Activated CD4-positive, CD25-positive, alpha-beta regulatory T cell (primary cell): ENCODE measurements at regions not wholly inside any gene's neighbourhood (a gene's known extent, or its start where the extent isn't known, plus 50 kb on each side); places are given as distances from the start of the nearest gene placed in this dataset.
"Not testable (repeated sequence)": the region's sequence is repeated elsewhere in the genome, so short reads cannot be mapped to it uniquely, and the experiment has no call there.

Experiments used
- DNase-seq, 4 experiments: peaks; one replicate each; lab custom pipeline; 2025; lab: John Stamatoyannopoulos, UW

DNA sequence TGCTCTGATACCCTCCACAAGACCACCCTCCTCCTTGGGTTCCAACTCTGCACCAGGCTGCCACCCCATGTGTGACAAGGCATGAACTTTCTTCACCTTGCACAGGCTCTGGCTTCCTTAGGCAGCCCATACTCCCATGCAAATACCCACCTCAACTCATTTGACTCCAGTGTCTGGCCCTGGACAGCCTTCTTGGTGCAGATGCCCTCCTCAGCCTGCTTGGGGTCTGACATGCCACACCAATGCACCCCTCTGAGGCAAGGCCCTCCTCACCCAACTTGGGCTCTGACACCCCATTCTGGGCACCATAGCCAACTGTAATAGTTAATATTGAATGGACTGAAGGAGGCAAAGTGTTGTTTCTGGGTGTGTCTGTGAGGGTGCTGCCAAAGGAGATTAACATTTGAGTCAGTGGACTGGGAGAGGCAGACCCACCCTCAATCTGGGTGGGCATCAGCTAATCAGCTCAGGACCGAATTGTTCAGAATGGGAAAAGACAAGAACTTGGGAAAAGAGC is 115.0 kb upstream of the EPB41L4A start:
- DNase-seq = no peak

DNA sequence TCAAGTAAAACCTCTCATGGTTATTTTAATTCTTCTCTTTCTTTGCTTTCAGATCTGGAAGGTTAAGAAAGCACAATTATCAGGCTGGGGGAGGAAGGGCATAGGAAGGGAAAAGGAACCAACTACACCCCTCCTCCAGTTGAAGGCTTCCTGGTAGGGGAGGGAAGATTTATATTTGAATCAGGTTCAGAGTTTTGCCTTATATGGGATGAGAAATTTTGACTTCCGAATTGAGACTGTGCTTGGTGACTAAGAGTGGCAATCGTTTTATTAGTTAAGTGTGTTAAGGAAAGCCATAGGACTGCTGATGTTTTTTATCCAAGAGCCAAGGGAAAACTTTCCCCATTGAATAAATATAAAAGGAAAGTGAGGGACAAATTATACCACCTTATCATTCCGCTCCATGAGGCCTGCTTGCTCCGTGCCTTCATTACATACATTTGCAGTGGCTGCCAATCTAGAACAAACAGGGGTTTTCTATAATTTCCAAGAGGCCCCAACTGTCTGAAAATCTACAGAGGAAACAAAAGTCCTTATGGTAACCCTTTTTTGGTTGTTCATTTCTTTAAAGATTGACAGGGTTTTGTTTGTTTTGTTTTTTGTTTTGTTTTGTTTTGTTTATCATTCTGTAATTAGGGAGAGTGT is 115.7 kb upstream of the EPB41L4A start:
- DNase-seq = no peak

DNA sequence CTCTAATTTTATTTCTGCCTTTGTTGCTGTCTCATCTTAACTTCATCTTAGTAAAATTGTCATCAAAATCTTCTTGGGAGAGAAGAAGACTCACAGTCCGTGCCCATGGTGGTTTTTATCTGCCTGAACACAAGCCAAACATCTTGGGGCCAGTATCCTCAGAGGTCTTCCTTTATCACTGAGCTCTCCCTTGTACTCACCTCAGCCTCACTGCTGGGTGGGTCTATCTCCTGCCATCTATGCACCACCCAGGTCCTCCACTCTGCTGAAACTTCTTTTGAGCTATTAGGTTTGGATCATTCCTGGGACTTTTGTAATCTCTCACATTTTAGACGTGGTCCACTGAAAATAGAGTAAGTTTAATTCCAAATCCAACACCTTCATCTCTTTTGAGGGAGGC is 116.3 kb upstream of the EPB41L4A start:
- DNase-seq = no peak

DNA sequence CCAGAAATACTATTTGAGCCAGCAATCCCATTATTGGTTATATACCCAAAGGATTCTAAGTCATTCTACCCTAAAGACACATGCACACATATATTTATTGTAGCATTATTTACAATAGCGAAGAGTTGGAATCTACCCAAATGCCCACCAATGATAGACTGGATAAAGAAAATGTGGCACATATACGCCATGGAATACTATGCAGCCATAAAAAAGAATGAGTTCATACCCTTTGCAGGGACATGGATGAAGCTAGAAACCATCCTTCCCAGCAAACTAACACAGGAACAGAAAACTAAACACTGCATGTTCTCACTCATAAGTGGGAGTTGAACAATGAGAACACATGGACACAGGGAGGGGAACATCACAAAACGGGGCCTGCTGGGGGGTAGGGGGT is 125.5 kb upstream of the EPB41L4A start:
- DNase-seq = not testable (repeated sequence)

DNA sequence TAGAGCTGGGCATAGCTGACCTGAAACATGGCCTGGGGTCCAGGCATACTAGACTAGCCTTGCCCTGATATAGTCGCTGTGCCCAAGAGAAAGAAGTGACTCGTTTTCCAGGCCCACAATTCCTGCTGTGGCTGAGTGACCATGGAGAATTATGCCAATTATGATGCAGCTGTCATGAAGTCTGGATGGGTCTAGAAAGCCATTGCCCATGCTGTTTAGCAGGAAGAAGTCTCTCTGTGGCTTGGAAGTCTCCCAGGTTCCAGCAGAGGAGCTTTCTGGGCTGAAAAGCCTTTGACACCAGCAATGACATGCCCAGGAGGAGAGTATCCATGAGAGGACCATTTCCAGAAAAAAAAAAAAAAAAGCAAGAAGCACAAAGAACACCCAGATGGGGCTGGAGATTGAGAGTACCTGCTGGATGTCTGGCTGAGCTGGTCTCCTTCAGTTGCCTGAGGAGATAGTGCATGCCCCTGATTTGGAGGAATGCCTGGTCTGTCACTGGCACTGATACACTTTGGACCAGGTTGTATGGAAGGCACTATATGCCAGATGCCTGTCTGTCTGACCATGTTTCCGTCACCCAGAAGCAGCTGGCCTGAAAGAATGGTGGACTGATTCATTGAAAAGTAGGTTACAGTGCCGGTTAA is 128.0 kb upstream of the EPB41L4A start:
- no peak for DNase-seq

DNA sequence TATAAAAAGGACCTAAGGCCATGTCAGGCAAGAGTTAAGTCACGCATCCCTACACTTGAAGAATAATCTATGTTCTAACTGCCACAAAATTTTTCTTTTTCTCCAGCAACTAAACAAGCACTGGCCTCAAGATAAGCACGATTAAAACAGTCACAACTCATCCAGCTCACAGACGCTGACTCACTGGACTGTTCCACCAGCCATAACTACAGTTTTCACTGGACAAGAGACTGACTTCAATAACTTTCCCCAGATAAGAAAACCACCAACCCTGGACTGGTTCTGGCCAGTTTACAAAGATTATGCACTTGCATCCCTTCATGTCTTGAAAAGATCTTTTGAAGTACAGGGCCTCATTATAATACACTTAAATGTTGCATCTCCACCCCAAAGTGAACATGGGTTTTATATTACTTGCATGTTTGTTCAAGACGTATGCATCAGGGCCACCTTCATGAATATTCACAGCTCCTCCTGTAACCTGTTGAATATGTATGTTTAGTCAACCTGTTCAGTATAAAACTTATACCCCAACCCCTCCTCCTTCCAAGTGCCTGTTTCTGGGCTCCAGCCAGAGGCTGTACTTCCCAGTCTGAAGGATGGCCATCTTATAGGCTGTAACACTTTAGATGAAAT is 129.3 kb upstream of the EPB41L4A start:
- DNase-seq = no peak

DNA sequence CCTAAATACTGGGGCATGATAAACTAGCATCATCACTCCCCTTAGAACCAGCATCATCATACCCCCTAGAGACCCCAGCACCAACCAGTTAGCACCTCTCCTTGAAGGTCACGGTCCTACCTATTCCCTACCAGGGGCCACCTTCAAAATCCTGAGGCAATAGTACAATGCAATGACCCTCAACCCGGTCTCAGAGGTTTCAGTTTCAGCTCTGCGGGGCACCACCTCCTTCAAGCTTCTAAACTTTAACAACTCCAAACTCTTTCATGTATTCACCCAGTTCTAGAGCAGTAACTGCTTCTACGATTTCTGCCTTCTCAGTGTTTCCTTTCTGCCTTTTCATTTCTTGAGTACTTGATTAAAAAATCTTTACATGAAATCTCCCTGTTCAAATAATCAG is 130.1 kb upstream of the EPB41L4A start:
- DNase-seq = no peak

DNA sequence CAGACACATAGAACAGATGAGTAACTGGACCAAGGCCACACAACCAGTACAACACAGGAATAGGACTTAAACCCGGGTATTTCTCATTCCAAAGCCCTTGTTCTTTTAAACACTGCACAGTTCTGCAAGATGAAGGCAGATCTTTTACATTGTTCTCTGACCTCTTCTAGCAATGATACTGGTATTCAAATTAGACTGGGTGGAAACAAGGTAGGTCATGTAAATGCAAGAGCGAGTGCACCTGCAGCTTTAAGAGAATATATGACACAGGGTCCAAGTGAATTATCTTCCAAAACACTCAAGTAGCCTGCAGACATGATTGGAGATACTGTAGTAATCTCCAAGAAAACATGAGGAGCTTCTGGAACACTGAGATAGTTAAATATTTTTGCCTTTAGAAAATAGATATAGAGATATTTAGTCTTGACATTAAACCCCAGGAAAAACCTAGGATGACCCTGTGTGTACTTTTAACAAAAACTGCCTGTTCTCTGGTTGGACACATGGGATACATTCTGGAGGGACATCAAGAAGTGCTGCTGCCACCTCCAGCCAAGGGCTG is 130.6 kb upstream of the EPB41L4A start:
- DNase-seq = no peak

DNA sequence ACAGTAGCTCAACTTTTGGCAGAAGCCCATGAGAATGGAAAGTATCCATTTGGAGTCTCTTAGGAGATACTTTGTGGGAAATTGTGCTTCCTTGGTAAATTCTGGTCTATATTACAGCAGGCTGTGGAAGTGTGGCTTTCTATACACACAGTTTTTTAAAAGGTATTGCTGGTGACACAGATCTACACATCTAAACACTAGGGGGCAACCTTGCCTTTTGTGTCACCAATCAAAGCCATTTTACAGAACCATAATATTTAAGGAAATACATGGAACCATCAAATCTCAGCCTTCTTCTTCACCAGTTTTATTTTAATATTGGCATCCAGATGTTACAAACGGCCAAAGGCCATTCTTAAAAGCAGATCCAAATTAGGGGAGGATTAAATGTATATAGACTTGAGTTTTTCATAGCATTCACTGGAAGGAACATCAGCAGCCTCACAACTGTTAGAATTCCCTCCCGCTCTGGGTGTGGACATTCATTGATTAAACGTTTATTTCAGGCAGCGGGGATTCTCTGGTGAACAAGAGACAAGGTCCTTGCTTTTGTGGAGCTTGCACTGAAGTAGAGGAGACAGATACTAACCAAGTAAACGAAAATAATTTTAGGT is 132.4 kb upstream of the EPB41L4A start:
- DNase-seq = peak in 1 of 4 experiments; percentile 5

DNA sequence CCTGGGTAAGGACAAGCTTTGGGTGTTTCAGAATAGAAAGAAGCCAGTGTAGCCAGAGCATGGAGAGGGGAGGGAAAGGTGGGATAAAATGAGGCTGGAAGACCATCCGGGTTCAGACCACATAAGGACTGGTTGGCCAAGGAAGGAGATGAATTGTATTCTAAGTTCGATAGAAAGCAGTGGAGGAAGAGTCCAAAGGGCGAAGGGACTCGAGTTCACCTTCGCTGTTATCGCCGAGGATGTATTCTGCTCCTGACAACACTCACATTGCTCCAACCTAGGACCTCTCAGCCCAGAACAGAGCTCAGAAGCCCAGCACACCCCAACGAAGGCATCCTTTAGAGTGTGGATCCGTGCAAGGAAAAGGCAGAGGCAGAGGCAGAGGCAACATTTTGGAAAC is 133.1 kb upstream of the EPB41L4A start:
- no peak for DNase-seq

DNA sequence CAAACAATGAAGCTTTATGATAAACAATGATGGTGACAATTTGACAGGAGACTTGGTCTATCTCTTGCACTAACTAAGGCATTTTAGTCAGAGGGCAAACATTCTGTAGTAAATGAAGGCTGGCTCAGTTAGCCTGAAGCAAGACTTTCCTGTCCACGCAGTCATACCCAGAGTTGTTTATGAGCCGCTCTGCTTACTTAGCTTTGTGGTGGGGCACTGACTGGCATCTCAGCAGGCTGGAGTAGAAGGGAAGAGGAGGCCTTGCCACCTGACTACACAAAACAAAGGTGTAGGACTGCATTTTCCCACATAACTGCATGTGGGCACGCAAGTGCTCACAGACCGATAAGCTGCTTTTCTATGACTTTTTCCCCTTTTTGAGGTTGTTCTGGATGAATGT is 133.7 kb upstream of the EPB41L4A start:
- no peak for DNase-seq

DNA sequence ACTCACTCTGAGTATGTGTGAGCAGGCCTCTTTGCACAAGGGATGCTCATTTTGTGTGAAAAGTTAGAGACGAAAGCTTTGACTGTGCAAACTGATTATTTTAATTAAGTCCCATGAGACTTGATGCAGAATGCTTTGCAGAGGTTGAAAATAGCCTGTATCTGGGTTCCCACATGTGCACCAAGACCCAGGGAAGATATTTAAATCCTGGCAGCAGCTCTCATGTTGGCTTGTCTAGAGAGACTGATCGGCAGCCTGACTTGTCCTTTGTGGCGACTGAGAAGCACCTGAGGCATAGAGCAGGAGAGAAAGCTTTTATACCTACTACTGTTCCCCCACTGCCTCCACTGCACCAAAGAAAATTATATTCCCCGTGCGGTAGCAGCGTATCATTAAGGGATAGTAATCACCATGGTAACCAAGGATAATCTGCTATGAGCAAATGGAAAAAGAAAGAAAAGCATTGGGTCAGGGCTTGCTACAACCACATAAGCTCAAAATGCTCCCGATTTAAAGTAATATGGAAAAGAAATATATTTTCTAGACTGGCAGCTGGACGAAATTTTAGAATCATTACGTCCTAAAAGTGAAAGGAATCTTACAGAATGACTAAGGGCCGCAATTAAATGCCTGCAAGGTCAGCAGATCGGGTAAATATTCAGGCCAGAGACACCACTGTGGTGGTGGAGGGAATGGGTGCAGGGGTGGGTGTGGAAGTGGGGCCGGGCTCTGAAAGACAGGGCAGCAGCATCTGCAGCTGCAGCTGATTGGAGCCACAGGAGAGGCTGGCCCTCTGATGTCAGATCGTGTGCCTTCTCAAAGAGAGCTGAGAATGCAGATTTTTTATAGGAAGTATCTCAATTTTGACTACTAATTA is 135.3 kb upstream of the EPB41L4A start:
- no peak for DNase-seq

DNA sequence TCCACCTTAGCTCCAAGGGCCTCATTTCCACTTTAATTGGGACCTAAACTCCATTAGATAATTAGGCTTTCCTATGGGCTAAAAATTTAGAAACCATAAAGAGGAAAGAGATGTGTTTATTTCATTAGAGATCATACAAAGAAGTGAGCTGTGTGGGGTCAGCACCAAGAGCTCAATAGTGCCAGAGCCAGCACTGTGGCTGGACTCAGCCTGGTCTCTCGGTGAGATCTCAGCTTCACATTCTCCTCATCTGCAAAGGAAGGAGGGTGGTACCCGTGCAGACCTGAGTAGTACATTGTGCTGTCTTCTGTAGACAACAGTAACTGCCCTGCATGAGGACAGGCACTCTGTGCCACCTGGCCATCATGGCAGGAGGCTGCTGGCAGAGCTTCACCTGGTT is 136.1 kb upstream of the EPB41L4A start:
- no peak for DNase-seq

DNA sequence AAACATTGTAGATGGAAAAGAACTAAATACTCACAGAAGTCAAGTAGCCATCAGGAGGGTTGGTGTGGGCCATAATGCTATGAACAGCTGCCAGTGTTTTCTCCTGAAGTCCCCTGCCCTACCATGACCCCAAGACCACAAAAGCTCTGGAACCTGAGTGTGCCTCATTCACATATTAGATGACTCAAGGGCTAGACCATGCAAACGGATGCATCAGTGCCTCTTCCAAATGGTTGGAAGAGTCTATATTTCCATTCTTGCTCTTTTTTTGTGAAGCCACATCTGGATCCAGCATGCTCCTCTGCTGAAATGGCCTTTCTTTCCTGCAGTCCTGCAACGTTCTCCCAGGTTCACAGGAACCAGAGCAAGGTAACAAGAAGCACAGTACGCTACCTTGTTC is 136.6 kb upstream of the EPB41L4A start:
- no peak for DNase-seq

DNA sequence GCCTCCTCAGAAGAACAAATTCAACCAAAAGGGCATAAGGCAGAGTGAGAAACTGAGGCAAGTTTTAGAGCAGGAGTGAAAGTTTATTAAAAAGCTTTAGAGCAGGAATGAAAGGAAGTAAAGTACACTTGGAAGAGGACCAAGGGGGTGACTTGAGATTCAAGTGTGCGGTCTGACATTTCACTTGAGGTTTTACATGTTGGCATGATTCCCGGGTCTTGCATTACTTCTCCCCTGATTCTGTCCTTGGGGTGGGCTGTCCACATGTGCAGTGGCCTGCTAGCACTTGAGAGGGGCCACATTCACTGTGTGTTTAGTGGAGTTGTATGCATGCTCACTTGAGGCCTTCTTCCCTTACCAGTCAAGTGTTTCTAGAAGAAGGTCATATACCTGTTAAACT is 140.4 kb upstream of the EPB41L4A start:
- not testable (repeated sequence) for DNase-seq

DNA sequence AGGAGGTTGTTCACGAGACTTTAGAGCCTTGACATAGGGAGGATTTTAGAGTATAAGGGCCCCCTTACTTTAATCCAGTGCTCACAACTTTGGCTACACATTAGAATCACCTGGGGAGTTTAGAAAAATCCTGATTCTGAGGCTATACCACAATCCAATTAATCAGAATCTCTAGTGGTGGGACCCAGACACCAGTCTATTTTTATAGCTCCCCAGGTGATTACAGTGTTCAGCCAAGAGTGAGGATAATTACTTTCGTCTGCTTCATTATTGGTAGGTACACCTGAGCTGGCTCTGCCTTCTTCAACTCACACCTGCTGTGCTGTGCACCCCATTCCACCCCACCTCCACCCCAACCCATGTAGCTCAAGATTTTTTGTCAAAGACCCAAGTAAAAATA is 141.3 kb upstream of the EPB41L4A start:
- no peak for DNase-seq

DNA sequence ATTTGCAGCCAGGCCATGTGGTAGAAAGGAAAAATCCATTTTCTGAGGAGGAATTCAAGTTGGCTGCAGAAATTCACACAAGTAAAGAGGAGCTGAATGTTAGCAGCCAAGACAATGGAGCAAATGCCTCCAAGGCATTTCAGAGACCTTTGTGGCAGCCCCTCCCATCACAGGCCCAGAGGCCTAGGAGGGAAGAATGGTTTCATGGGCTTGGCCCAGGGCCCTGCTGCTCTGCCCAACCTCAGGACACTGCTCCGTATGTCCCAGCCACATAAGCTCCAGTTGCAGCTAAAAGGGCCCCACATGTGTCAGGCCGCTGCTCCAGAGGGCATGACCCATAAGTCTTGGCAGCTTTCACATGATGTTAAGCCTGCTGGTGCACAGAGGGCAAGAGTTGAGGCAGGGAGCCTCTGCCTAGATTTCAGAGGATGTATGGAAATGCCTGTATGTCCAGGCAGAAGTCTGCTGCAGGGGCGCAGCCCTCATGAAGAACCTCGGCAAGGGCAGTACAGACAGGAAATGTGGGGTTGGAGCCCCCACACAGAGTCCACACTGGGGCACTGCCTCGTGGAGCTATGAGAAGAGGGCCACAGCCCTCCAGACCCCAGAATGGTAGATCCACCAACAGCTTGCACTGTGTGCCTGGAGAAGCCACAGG is 144.2 kb upstream of the EPB41L4A start:
- no peak for DNase-seq

DNA sequence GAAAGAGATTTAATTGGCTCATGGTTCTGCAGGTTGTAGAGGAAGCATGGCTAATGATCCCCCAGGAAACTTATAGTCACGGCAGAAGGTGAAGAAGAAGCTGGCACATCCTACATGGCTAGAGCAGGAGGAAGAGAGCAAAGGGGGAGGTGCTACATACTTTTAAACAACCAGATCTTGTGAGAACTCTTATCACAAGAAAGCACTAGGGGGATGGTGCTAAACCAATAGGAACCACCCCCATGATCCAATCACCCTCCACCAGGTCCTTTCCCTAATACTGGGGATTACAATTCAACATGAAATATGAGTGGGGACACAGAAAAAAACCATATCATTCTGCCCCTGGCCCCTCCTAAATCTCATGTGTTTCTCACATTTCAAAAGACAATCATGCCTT is 147.2 kb upstream of the EPB41L4A start:
- no peak for DNase-seq

DNA sequence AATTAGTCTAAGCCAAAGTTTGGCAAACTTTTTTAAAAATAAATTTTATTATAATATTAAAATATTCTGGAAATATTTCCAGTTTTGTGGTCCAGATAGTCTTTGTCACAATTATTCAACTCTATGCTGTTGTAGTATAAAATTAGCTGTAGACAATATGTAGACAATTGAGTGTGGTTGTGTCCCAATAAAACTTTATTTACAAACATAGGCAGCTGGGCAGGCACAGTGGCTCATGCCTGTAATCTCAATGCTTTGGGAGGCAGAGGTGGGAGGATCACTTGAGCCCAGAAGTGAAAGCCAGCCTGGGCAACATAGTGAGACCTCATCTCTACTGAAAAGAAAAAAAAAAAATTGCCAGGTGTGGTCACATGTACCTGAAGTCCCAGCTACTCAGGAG is 150.5 kb upstream of the EPB41L4A start:
- no peak for DNase-seq

DNA sequence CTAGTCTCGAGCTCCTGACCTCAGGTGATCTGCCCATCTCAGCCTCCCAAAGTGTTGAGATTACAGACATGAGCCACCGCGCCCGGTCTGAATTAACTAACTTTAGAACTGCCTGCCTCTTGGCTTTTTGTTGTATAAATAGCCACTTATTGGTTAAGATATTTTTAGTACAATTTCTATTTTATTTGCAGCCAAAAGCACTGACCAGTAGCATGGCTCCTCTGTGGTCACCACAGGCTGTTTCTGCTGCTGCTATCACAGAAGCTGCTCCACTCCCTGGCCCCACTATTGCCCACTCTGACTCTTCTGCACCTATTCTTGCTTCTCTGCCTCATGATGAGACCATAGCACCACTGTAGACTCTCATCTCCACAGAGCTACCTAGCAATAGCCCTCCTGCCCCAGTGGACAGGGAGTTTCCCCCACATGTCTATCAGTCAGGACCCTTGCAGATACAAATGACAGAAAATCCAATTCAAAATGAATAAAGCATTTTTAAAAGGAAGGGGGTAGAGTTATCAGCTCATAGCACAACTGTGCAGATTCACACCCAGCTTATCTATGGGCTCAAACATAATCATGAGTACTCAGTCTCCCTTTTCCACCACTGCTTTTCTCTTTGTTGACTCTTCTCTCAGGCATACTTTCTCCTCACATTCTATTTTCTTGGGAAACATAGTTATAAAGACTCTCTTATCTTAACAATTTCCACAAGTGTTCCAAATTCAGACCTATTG is 151.8 kb upstream of the EPB41L4A start:
- DNase-seq = no peak
